NCI-H2227 treated with DMSO at 0.1 percent for 48 hours (cell line): ENCODE measurements at regions not wholly inside any gene's neighbourhood (a gene's known extent, or its start where the extent isn't known, plus 50 kb on each side); places are given as distances from the start of the nearest gene placed in this dataset.

Experiments
- DNase-seq: peaks from one replicate; lab custom pipeline; 2025; lab: John Stamatoyannopoulos, UW

GRCh38 chr2:51225377-51225776 lies 193.4 kb upstream of the NRXN1 start:
- no peak for DNase-seq

DNA sequence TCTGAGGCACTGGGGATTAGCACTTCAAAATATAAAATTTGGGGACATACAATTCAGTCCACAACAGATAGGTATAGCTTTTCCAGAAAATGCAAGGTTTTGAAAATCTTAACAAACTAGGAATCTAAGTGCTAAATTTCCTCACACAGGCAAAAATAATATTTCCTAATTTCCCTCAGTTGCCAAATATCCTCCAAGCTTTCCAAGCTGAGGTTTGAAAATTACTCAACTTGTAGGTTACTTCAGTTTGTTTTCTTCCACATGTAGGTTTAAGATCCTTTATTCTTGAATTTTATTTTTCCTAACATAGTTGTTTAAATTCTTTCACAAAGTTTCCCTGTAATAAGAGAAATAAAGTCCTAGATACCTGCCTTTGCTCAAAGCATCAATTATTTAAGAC lies 192.9 kb upstream of the NRXN1 start:
- DNase-seq, result no peak

DNA sequence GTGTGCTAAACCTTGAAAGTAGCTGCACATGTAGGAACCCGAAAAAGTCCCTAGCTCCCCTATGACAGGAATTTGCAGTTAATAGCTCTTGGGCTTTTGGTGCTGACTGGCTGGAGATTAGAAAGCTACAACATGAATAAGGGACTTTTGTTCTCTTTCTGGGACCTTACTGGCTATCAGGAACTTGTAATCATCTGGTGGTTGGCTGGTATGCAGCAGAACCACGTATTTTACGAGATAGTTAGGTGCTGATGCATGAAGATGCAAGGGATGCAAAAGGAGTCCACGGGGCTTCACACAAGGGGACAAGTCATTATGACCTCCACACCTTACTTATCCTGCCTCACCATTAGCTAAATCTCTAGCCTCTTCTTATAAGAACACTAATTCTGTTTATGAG lies 190.2 kb upstream of the NRXN1 start:
- DNase-seq, result no peak

GRCh38 chr2:51220606-51221005 lies 188.7 kb upstream of the NRXN1 start:
- no peak for DNase-seq

DNA sequence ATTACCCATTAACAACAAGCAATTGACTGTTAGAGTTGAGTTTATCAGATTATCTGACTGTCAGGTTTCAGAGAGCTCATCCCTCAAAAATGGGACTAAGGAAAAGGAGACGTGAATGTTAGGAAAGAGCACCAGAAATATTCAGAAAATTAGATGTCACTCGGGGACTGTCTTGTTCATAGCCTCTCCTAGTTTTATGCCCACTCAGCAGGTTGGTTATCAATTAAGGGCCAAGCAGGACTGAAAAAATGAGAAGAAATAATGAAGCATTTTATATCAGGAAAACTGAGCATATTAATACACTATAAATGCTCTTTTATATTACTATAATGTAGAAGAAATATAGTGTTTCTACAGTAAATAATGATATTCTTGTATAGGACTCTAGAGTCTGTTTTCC lies 188.1 kb upstream of the NRXN1 start:
- DNase-seq, result no peak

- DNase-seq, result no peak
Observed at GRCh38 chr2:51219468-51219867, 187.5 kb upstream of the NRXN1 start.

DNA sequence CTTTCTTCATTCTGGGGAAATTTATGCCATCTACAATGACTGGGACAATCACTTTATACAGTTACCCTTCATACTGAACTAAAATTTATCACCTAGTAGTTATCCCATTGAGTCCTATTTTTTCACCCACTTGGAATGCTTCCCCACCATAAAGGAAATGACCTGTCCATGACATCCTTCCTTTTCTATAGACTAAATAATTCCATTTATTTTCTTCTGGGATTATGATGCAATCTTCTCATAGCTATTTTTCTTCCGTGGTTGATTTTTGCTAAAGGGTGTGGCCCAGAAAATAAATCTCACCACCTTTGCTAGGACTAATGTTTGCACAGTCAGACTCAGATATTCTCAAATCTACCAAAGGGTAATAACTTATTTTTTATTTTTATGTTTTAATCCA lies 186.1 kb upstream of the NRXN1 start:
- no peak for DNase-seq

DNA sequence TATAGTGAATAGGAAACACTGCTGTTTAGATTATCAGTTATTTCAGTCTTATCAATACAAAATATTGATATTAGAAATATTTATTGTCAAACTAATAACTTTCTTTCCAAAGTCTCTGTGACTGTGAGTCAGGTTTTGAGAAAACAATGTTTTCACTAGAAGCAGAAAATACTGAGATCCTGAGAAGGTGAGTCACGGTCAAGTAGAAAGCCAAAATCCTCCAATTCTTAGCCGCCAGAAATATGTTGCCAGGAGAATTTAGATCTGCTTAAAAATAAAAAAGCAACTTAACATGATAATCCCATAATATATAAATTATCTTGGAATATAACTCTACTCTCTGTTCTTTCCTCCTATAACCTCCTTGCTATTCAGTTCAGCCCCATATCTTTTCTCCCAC lies 181.9 kb upstream of the NRXN1 start:
- no peak for DNase-seq

DNA sequence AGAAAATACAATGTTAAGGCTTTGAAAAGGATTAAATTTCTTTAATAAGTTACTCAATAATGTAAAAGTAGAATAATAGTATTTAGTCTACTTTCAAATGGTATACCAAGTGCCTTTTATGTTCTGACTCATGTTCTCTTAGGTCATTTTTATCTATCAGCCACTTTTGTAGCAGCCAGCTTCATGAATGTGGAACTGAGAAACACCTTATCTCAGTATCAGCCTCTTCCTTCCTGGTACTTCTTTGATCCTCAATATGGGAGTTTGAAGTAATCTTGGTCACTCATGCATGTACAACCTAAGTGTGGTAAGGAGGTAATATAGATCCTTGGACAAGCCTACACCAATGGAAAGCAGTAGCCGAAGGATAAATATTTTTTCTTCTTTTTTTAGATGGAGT lies 180.4 kb upstream of the NRXN1 start:
- DNase-seq, result no peak

DNA sequence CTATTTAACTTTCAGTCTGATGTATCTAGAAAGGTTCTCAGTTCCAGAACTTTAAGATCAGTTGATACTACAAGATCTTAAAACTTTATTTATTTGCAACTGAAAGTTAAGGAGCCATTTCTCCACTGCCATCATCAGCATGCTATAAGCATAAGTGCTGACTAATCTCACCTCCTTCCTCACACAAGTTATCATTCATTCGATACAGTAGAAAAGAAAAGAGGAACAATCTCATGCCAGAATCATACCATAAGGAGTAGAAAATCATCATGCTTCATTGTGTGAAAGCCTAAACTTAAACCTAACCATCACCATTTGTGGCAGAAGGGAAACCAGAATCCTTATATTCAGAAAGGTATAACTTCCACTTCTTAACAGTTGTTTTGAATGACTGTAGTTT lies 176.6 kb upstream of the NRXN1 start:
- DNase-seq, result no peak

- no peak for DNase-seq
Observed at GRCh38 chr2:51201295-51201694, 169.4 kb upstream of the NRXN1 start.

GRCh38 chr2:51194656-51195055 lies 162.7 kb upstream of the NRXN1 start:
- no peak for DNase-seq

- no peak for DNase-seq
Observed at GRCh38 chr2:51170273-51170672, 138.3 kb upstream of the NRXN1 start.

DNA sequence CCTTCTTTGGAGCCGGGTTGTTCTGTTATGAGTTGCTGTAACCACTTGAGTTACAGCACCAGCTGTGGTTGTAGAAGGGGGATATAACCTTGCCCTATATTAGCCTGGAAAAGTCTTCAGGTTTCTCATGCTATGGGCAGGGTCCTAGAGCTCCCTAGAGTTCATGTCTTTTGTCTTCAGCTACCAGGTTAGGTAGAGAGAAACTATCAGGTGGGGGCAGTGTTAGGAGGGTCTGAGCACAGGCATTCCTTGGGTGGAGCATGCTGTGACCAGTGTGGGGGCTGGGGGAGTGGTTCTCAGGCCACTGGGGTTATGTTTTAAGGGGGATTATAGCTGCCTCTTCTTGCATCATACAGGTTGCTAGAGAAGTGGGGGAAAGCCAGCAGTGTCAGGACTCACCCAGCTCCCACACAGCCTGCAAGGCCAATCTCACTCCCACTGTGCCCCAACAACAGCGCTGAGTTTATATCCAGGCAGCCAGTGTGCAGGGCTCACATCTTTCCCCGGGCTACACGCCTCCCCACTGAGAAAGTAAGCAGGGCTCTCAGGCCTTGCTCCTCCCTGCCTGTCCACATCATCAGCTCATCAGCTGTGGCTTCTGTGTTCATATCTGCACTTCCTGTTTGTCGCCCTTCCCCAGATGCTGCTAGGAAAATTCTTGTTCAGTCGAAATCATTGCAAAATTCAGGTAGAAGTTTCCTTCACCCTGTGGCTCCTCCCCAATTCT lies 133.8 kb upstream of the NRXN1 start:
- peak; percentile 8 for DNase-seq

DNA sequence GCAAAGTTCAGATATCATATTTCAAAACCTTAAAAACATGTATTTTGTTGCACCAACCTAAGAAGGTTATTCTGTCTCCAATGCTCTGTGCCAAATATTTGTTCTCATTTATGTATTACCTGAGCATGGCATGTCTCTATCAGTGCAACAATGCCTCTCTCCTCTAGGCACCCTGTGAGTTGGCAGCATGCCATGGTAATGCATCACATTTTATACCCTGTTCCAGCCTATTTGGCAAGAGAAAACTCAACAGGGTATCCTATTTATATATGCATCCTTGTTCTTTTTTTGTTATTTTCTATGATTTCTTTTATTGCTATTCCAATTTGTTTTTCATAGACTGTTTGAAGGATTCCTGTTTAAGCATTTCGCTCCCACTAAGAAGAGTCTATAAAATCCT lies 126.3 kb upstream of the NRXN1 start:
- DNase-seq, result no peak

GRCh38 chr2:51153236-51153635 lies 121.3 kb upstream of the NRXN1 start:
- no peak for DNase-seq

DNA sequence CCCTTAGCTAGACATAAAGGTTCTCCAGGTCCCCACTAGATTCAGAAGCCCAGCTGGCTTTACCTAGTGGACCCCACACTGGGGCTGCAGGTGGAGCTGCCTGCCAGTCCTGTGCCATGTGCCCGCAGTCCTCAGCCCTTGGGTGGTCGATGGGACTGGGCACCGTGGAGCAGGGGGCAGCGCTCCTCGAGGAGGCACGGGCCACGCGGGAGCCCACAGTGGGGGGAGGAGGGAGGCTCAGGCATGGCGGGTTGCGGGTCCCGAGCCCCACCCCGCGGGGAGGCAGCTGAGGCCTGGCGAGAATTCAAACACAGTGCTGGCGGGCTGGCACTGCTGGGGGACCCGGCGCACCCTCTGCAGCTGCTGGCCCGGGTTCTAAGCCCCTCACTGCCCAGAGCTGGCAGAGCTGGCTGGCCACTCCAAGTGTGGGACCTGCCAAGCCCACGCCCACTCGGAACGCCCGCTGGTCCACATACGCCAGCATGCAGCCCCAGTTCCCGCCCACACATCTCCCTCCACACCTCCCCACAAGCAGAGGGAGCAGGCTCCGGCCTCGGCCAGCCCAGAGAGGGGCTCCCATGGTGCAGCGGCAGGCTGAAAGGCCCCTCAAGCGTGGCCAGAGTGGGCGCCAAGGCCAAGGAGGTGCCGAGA lies 119.7 kb upstream of the NRXN1 start:
- DNase-seq, result no peak

GRCh38 chr2:51149725-51150124 lies 117.8 kb upstream of the NRXN1 start:
- DNase-seq, result no peak

- no peak for DNase-seq
Observed at GRCh38 chr2:51145761-51146160, 113.8 kb upstream of the NRXN1 start.

- DNase-seq, result no peak
Observed at GRCh38 chr2:51120754-51121280, 88.9 kb upstream of the NRXN1 start.

DNA sequence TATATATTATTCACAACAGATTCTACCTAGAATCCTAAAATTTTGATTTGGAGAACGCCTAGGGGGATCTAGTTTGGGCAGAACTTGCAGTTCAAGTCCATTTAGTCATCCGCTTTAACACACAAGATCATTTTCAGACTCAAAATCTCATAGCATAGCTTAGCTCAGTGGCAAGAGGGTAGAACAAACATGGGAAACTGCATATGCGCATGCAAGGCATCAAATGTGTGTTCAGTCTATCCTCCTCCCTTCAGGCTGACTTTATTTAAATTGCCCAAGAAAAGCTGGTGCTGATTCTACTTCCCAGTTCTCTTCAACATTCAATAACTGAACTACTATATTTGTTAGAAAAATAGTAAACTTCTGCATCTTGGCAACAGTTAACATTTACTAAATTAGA lies 79.6 kb upstream of the NRXN1 start:
- no peak for DNase-seq

DNA sequence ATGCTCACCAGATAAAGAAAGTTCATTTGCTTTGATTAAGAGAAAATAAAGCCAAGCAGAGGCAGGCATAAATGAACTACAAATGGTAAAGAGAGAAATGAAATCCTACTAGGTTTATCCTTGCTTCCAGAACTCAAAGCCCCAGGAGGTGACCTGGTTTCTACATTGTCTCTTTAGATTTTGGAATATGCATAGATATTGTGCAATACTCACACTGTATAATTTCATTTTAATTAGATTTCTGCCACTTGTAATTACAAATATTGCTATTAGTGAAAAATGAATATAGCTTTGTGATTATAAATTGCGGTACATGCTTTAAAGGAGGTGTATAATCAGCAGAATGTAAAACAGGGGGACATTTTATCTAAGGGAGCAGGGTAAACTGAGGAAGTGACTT lies 76.9 kb upstream of the NRXN1 start:
- no peak for DNase-seq

GRCh38 chr2:51107841-51108240 lies 75.9 kb upstream of the NRXN1 start:
- no peak for DNase-seq

DNA sequence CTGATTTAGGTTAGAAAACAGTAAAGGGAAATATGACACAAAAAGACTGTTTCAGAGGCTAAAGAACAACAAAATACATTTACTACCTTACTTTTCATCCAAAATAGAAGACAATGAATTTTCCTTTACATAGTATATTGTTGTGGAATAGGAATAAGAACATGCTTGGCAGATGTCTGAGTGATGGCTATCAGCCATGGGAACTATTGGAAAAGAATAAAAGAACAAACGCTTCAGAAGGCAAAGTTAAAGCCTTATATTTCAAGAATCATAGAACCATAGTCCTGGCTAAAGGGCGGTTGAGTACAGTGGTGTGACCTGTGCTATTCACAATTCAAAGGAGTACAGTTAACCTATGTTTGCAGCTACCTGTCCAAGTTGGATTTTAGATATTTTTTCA lies 73.9 kb upstream of the NRXN1 start:
- DNase-seq, result no peak
